HepG2 (cell line): ENCODE measurements at regions not wholly inside any gene's neighbourhood (a gene's known extent, or its start where the extent isn't known, plus 50 kb on each side); places are given as distances from the start of the nearest gene placed in this dataset.

ENCODE experiments used
- ATAC-seq: fragments of 200-7000 bp; cut with Tn5 transposase; 3 replicates; pipeline ENCODE4 v1.9.1; 2020; ENCODE audit warnings: mild to moderate bottlenecking, moderate library complexity
- BruUV-seq: library from RNA; stranded (reverse); fragments of 400-500 nt; replicated peaks from 2 replicates; lab custom pipeline; 2021; lab: Mats Ljungman, UMichigan
- CTCF ChIA-PET: fragments of 300-600 bp; formaldehyde crosslinking; extraction: SDS; loops from one replicate; lab custom pipeline; 2021; ENCODE audit warnings: low total read pairs, inconsistent platforms, low intra/inter-chr PET ratio; lab: Yijun Ruan, JAX
- POLR2A ChIA-PET: fragments of 350-600 bp; sonication (Branson Sonifier 250); formaldehyde crosslinking; loops from one replicate; lab custom pipeline; 2020; ENCODE audit warnings: antibody characterized with exemption, inconsistent platforms; lab: Yijun Ruan, JAX
- DNase-seq: peaks from one replicate; pipeline ENCODE4 v3.0.0-alpha.2; 2015; ENCODE audit warnings: low spot score
- FAIRE-seq: peaks from 3 replicates; lab custom pipeline; 2011; peaks lifted over from hg19 to GRCh38; lab: Jason Lieb, UNC
- H2AFZ ChIP-seq: one replicate; pipeline ENCODE4 v1.6.1; 2011; ENCODE audit warnings: low read length, inconsistent platforms
- H3K27ac ChIP-seq: fragments of 300-600 bp; 3 replicates; pipeline ENCODE4 v1.8.0; 2011; ENCODE audit warnings: mixed run types, mild to moderate bottlenecking, mixed read lengths, low read length, inconsistent platforms; ENCODE audit not compliant: insufficient read depth; ENCODE audit errors: extremely low read length
- H3K27me3 ChIP-seq, 2 experiments: fragments of 200-600 bp in 1 of 2; 2 replicates in 1 of 2; 3 replicates in 1 of 2; pipeline versions ENCODE4 v1.6.0 to v1.8.0; 2011; ENCODE audit warnings: low read length in 2 of 2, mild to moderate bottlenecking in 2 of 2, moderate library complexity in 2 of 2, inconsistent platforms in 1 of 2; ENCODE audit not compliant: insufficient read depth in 2 of 2, control insufficient read depth in 1 of 2
- H3K36me3 ChIP-seq, 2 experiments: fragments of 200-600 bp in 1 of 2; replicated peaks in 1 of 2; 2 replicates in 1 of 2; 3 replicates in 1 of 2; pipeline versions ENCODE4 v1.5.1 to v1.8.0; 2011; ENCODE audit warnings: low read length in 2 of 2, inconsistent platforms in 1 of 2; ENCODE audit not compliant: insufficient read depth in 2 of 2, control insufficient read depth in 1 of 2
- H3K4me1 ChIP-seq: 2 replicates; pipeline ENCODE4 v1.5.1; 2012; ENCODE audit warnings: low read length, inconsistent platforms; ENCODE audit not compliant: insufficient read depth
- H3K4me2 ChIP-seq: 2 replicates; pipeline ENCODE4 v1.6.0; 2011; ENCODE audit warnings: low read depth, low read length, inconsistent platforms
- H3K4me3 ChIP-seq, 3 experiments: fragments of 200-600 bp in 1 of 3; sonication (generic), shearing (Covaris generic) in 1 of 3; replicated peaks in 1 of 3; 2 replicates each; pipeline ENCODE4 v1.5.1; 2011 to 2016; ENCODE audit warnings: low read length in 3 of 3, inconsistent platforms in 2 of 3, low read depth in 2 of 3, mild to moderate bottlenecking in 2 of 3, control low read depth in 1 of 3, mixed read lengths in 1 of 3; ENCODE audit not compliant: insufficient read depth in 1 of 3
- H3K79me2 ChIP-seq: one replicate; pipeline ENCODE4 v1.6.1; 2011; ENCODE audit warnings: low read length, inconsistent platforms; ENCODE audit not compliant: insufficient read depth
- H3K9ac ChIP-seq: 2 replicates; pipeline ENCODE4 v1.6.0; 2011; ENCODE audit warnings: mild to moderate bottlenecking, low read depth, low read length, inconsistent platforms; ENCODE audit not compliant: insufficient read depth
- H3K9me3 ChIP-seq: 2 replicates; pipeline ENCODE4 v1.5.1; 2012; ENCODE audit warnings: mild to moderate bottlenecking, low read length
- H4K20me1 ChIP-seq: 2 replicates; pipeline ENCODE4 v1.6.0; 2011; ENCODE audit warnings: inconsistent platforms, mild to moderate bottlenecking, low read length, moderate library complexity; ENCODE audit not compliant: insufficient read depth
- DNMT3B ChIP-seq: conservative IDR thresholded peaks from 2 replicates; pipeline ENCODE4 v1.6.1; 2016; ENCODE audit warnings: missing biosample characterization, control low read depth
- E2F1 ChIP-seq: sonication (generic); formaldehyde crosslinking; IDR thresholded peaks from 2 replicates; pipeline ENCODE4 v1.5.0; 2020; ENCODE audit warnings: missing genetic modification reagents
- KMT2B ChIP-seq: IDR thresholded peaks from 2 replicates; pipeline ENCODE4 v1.6.1; 2016; ENCODE audit warnings: missing genetic modification reagents, missing compliant biosample characterization
- NR2C2 ChIP-seq: sonication (generic); formaldehyde crosslinking; IDR thresholded peaks from 2 replicates; pipeline ENCODE4 v1.4.0; 2020; ENCODE audit warnings: missing genetic modification reagents, mild to moderate bottlenecking, moderate library complexity, borderline replicate concordance
- PHF20 ChIP-seq: sonication (generic); formaldehyde crosslinking; IDR thresholded peaks from 2 replicates; pipeline ENCODE4 v1.5.0; 2020; ENCODE audit warnings: mild to moderate bottlenecking, missing genetic modification reagents
- ZNF24 ChIP-seq: fragments of 450-650 bp; IDR thresholded peaks from 2 replicates; pipeline ENCODE4 v1.6.1; 2017; ENCODE audit warnings: antibody characterized with exemption, mild to moderate bottlenecking
- ZNF616 ChIP-seq: sonication (generic); formaldehyde crosslinking; IDR thresholded peaks from 2 replicates; pipeline ENCODE4 v1.5.0; 2020; ENCODE audit warnings: low read depth, mild to moderate bottlenecking, missing genetic modification reagents
- WGBS: methylation state at CpG from one replicate; pipeline ENCODE4 v1.1.6; 2017; ENCODE audit warnings: low lambda C conversion rate; 5-methylcytosine and 5-hydroxymethylcytosine counted together
- in situ Hi-C: cut with HindIII; loops from 2 replicates; pipeline ENCODE4 v1.10.0; 2017; ENCODE audit warnings: low pct_unique_long_range_greater_than_20kb; ENCODE audit not compliant: extremely low pct_ligation_motif_present
- intact Hi-C: fragments of 100-400 bp; cut with micrococcal nuclease; formaldehyde crosslinking; loops from one replicate; pipeline ENCODE4 v1.10.0; 2022; ENCODE audit not compliant: unreplicated experiment
- TF ChIP-seq, protein P1 (sequence below): sonication (generic); formaldehyde crosslinking; IDR thresholded peaks from 2 replicates; pipeline ENCODE4 v1.8.0; 2022; ENCODE audit warnings: mild to moderate bottlenecking, missing genetic modification reagents
- TF ChIP-seq, protein P2 (sequence below): sonication (generic); formaldehyde crosslinking; IDR thresholded peaks from 2 replicates; pipeline ENCODE4 v1.4.0; 2020; ENCODE audit warnings: missing genetic modification reagents, borderline replicate concordance

DNA sequence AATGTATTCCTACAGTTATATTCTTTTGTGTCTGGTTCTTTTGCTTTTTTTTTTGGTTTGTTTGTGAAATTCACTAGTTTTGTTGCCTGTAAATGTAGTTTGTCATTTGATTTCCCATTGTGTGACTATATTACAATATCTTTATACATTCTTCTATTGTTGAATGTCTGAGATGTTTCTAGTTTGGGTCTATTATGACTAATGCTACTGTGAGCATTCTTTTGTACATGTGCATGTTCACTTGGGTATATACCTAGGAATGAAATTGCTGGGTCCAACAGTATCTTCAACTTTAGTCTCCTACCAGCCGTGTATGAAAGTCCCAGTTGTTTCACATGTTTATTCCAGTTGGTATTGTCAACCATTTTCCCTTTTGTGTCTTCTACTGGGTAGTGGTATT lies 112.7 kb upstream of the RBMS1 start:
- FAIRE-seq (no peak), DNase-seq (no peak)
- WGBS = 35% methylated on average over 1 of the region's 1 CpG
- Histone ChIP-seq H3K27ac (no peak overlapping the region), H3K79me2 (no peaks in the 10 kb centered on the region), H3K4me2 (no peak overlapping the region), H3K4me3 (no peak overlapping the region), H2AFZ (no peak overlapping the region), H3K27me3 (no peaks in the 10 kb centered on the region), H3K4me1 (no peaks in the 10 kb centered on the region), H3K36me3 (no peaks in the 10 kb centered on the region)
- CTCF ChIA-PET = no interaction called here
- in situ Hi-C loops = no loop called here
- TF ChIP-seq NR2C2 (CRISPR knock-in tag) (no peak), PHF20 (CRISPR knock-in tag) (no peak), DNMT3B (no peak), ZNF616 (no peak), E2F1 (CRISPR knock-in tag) (no peak), KMT2B (CRISPR knock-in tag) (no peak)
- TF ChIP-seq, all 625 proteins: peak for 0
- Histone ChIP-seq H3K9ac (no peak overlapping the region), H4K20me1 (no peaks in the 10 kb centered on the region), H3K9me3 (no peaks in the 10 kb centered on the region)
- BruUV-seq = no TSS peak
- POLR2A ChIA-PET = no interaction called here
- no peak for ATAC-seq
- intact Hi-C loops = no loop called here

- Histone ChIP-seq H3K79me2 (no peaks in the 10 kb centered on the region), H3K9ac (no peak overlapping the region), H3K9me3 (no peaks in the 10 kb centered on the region), H3K4me3 (no peak overlapping the region), H4K20me1 (no peaks in the 10 kb centered on the region), H2AFZ (no peak overlapping the region), H3K27ac (no peak overlapping the region), H3K27me3 (no peaks in the 10 kb centered on the region), H3K4me2 (no peak overlapping the region), H3K36me3 (no peaks in the 10 kb centered on the region), H3K4me1 (no peaks in the 10 kb centered on the region)
- BruUV-seq = no TSS peak
- ChIA-PET CTCF (no interaction called here), POLR2A (no interaction called here)
- DNase-seq (no peak), ATAC-seq (no peak), FAIRE-seq (no peak)
- WGBS = 22% methylated on average over 1 of the region's 1 CpG
- in situ Hi-C loops (no loop called here), intact Hi-C loops (no loop called here)
- TF ChIP-seq, protein P1, sequence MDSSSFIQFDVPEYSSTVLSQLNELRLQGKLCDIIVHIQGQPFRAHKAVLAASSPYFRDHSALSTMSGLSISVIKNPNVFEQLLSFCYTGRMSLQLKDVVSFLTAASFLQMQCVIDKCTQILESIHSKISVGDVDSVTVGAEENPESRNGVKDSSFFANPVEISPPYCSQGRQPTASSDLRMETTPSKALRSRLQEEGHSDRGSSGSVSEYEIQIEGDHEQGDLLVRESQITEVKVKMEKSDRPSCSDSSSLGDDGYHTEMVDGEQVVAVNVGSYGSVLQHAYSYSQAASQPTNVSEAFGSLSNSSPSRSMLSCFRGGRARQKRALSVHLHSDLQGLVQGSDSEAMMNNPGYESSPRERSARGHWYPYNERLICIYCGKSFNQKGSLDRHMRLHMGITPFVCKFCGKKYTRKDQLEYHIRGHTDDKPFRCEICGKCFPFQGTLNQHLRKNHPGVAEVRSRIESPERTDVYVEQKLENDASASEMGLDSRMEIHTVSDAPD (CRISPR knock-in tag) = no peak
- TF ChIP-seq ZNF24 = no peak
- TF ChIP-seq, protein P2, sequence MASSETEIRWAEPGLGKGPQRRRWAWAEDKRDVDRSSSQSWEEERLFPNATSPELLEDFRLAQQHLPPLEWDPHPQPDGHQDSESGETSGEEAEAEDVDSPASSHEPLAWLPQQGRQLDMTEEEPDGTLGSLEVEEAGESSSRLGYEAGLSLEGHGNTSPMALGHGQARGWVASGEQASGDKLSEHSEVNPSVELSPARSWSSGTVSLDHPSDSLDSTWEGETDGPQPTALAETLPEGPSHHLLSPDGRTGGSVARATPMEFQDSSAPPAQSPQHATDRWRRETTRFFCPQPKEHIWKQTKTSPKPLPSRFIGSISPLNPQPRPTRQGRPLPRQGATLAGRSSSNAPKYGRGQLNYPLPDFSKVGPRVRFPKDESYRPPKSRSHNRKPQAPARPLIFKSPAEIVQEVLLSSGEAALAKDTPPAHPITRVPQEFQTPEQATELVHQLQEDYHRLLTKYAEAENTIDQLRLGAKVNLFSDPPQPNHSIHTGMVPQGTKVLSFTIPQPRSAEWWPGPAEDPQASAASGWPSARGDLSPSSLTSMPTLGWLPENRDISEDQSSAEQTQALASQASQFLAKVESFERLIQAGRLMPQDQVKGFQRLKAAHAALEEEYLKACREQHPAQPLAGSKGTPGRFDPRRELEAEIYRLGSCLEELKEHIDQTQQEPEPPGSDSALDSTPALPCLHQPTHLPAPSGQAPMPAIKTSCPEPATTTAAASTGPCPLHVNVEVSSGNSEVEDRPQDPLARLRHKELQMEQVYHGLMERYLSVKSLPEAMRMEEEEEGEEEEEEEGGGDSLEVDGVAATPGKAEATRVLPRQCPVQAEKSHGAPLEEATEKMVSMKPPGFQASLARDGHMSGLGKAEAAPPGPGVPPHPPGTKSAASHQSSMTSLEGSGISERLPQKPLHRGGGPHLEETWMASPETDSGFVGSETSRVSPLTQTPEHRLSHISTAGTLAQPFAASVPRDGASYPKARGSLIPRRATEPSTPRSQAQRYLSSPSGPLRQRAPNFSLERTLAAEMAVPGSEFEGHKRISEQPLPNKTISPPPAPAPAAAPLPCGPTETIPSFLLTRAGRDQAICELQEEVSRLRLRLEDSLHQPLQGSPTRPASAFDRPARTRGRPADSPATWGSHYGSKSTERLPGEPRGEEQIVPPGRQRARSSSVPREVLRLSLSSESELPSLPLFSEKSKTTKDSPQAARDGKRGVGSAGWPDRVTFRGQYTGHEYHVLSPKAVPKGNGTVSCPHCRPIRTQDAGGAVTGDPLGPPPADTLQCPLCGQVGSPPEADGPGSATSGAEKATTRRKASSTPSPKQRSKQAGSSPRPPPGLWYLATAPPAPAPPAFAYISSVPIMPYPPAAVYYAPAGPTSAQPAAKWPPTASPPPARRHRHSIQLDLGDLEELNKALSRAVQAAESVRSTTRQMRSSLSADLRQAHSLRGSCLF (CRISPR knock-in tag) = no peak
These were observed 115.0 kb upstream of the RBMS1 start for GRCh38 chr2:160608599-160608998.
